ENCODE measurements at regions not wholly inside any gene's neighbourhood (a gene's known extent, or its start where the extent isn't known, plus 50 kb on each side); places are given as distances from the start of the nearest gene placed in this dataset.

DNA sequence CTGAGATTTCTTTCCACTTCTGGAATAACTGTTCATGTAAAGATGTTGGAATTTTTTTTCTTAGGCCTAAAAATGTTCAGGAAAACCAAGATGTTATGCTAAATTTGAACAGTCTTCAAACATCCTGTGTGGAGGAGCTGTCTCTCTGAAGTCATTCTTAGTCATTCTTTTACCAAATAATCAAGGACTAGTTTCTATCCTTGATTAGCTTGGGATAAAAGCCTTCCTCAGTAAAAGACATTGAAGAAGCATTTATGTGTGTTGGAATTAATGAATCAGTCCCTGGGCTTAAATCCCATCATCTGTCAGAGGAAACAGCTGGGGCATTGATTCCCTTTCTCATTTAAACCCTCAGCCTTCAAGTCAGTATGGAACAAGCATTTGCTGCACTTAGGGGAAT lies 300.1 kb upstream of the NXPH2 start:
- Histone ChIP-seq H3K9me3 (ENCODE audit: control extremely low read depth in 1 of 5, control insufficient read depth in 4 of 5, insufficient read depth in 2 of 5, low read depth in 1 of 5, low read length in 4 of 5) (no peaks in the 10 kb centered on the region), H3K4me1 (ENCODE audit: control extremely low read depth in 1 of 4, control insufficient read depth in 4 of 4, insufficient read depth in 4 of 4, low read length in 3 of 4) (no peaks in the 10 kb centered on the region), H3K27ac (ENCODE audit: insufficient read depth in 1 of 2, low read depth in 1 of 2, low read length in 2 of 2, poor library complexity in 1 of 2, severe bottlenecking in 2 of 2) (no peak overlapping the region), H3K4me3 (ENCODE audit: control insufficient read depth in 1 of 7, extremely low read depth in 1 of 7, insufficient read depth in 4 of 7, low read depth in 2 of 7, low read length in 6 of 7) (no peak overlapping the region), H3K36me3 (ENCODE audit: control insufficient read depth in 4 of 4, insufficient read depth in 4 of 4, low read length in 3 of 4) (no peaks in the 10 kb centered on the region), H3K27me3 (replicated peaks in 2 of 5; ENCODE audit: control insufficient read depth in 4 of 5, insufficient read depth in 5 of 5, low read length in 4 of 5) (no peaks in the 10 kb centered on the region)
- no peak for DNase-seq
- ChIA-PET POLR2A (no interaction called here), CTCF (no interaction called here)

DNA sequence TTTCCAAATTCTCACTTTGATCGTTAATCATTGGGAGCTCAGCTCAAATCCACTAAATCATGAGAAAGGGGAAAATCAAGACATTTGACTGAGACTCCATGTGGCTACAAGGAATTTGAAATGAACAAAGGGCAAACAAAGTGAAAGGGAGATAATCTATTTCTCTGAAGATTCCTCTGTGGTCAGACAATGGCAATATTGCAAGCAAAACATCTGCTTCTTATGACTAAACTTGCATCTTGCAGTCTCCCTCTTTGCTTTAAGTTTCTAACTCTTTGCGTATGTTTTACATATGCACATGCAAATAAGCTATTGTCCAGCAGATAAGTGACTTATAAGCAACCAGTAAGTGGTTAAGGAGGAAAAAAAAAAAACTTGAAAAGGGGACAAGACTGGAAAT lies 299.1 kb upstream of the NXPH2 start:
- Histone ChIP-seq H3K4me1 (ENCODE audit: control extremely low read depth in 1 of 4, control insufficient read depth in 4 of 4, insufficient read depth in 4 of 4, low read length in 3 of 4) (no peaks in the 10 kb centered on the region), H3K27me3 (replicated peaks in 2 of 5; ENCODE audit: control insufficient read depth in 4 of 5, insufficient read depth in 5 of 5, low read length in 4 of 5) (no peaks in the 10 kb centered on the region), H3K36me3 (ENCODE audit: control insufficient read depth in 4 of 4, insufficient read depth in 4 of 4, low read length in 3 of 4) (no peaks in the 10 kb centered on the region), H3K27ac (ENCODE audit: insufficient read depth in 1 of 2, low read depth in 1 of 2, low read length in 2 of 2, poor library complexity in 1 of 2, severe bottlenecking in 2 of 2) (no peak overlapping the region), H3K4me3 (ENCODE audit: control insufficient read depth in 1 of 7, extremely low read depth in 1 of 7, insufficient read depth in 4 of 7, low read depth in 2 of 7, low read length in 6 of 7) (no peak overlapping the region), H3K9me3 (ENCODE audit: control extremely low read depth in 1 of 5, control insufficient read depth in 4 of 5, insufficient read depth in 2 of 5, low read depth in 1 of 5, low read length in 4 of 5) (no peaks in the 10 kb centered on the region)
- no peak for DNase-seq
- ChIA-PET CTCF (no interaction called here), POLR2A (no interaction called here)
- 90% methylated on average over 2 of the region's 2 CpGs for WGBS (ENCODE audit: insufficient coverage)

DNA sequence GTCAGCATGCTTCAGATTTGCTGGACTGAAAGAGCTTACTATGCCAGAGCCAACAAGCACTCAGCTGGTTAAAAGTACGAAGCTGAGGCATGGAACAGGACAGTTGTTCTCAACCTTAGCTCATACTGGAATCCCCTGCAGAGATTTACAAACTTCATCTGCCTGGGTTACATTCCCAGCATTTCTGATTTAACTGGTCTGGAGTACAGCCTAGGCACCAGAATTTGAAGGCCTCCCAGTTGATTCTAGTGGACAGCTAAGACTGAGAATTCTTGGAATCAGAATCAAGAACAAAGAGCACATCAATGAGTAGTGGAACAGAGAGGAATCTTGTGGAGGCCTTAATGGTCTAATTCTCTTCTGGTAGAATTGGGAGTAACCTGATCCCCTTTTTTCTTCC lies 298.2 kb upstream of the NXPH2 start:
- ChIA-PET POLR2A (no interaction called here), CTCF (no interaction called here)
- no peak for DNase-seq
- Histone ChIP-seq H3K36me3 (ENCODE audit: control insufficient read depth in 4 of 4, insufficient read depth in 4 of 4, low read length in 3 of 4) (no peaks in the 10 kb centered on the region), H3K4me1 (ENCODE audit: control extremely low read depth in 1 of 4, control insufficient read depth in 4 of 4, insufficient read depth in 4 of 4, low read length in 3 of 4) (no peaks in the 10 kb centered on the region), H3K4me3 (ENCODE audit: control insufficient read depth in 1 of 7, extremely low read depth in 1 of 7, insufficient read depth in 4 of 7, low read depth in 2 of 7, low read length in 6 of 7) (no peak overlapping the region), H3K9me3 (ENCODE audit: control extremely low read depth in 1 of 5, control insufficient read depth in 4 of 5, insufficient read depth in 2 of 5, low read depth in 1 of 5, low read length in 4 of 5) (no peaks in the 10 kb centered on the region), H3K27ac (ENCODE audit: insufficient read depth in 1 of 2, low read depth in 1 of 2, low read length in 2 of 2, poor library complexity in 1 of 2, severe bottlenecking in 2 of 2) (no peak overlapping the region), H3K27me3 (replicated peaks in 2 of 5; ENCODE audit: control insufficient read depth in 4 of 5, insufficient read depth in 5 of 5, low read length in 4 of 5) (no peaks in the 10 kb centered on the region)
- WGBS (ENCODE audit: insufficient coverage): 100% methylated on average over 1 of the region's 1 CpG

DNA sequence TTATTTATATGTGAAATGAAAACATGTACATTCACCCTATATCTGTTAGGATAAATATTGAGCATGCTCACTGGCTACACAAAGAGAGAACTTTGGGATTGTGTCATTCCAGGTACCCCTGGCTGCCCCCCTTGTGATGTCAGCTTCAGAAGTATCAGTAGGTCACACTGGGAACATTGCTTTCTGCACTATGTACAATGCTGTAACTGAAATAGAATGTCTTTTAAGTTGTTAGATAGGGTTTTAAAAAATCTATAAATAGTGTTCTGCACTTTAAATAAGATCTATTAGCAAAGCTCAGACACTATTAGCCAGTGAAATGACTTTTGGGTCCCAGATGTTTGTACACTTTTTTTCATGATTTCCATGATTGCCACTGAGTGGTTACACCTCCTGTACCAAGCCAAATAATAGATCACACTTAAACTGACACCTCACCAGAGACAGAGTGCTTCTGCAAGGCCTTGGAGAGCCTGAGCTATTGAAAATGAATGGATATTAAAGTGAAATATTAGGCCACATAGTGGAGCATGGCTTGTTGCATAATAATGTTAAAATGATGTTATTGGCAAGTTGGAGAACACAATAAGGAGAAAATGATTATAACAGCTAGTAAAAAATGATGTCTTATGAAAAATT lies 297.0 kb upstream of the NXPH2 start:
- CTCF ChIA-PET: no interaction called here
- no peak overlapping the region for H3K27ac ChIP-seq (ENCODE audit: insufficient read depth in 1 of 2, low read depth in 1 of 2, low read length in 2 of 2, poor library complexity in 1 of 2, severe bottlenecking in 2 of 2)
- no peaks in the 10 kb centered on the region for H3K27me3 ChIP-seq (replicated peaks in 2 of 5; ENCODE audit: control insufficient read depth in 4 of 5, insufficient read depth in 5 of 5, low read length in 4 of 5)
- H3K36me3 ChIP-seq (ENCODE audit: control insufficient read depth in 4 of 4, insufficient read depth in 4 of 4, low read length in 3 of 4): no peaks in the 10 kb centered on the region
- no peak for DNase-seq
- H3K4me1 ChIP-seq (ENCODE audit: control extremely low read depth in 1 of 4, control insufficient read depth in 4 of 4, insufficient read depth in 4 of 4, low read length in 3 of 4): no peaks in the 10 kb centered on the region
- no peaks in the 10 kb centered on the region for H3K9me3 ChIP-seq (ENCODE audit: control extremely low read depth in 1 of 5, control insufficient read depth in 4 of 5, insufficient read depth in 2 of 5, low read depth in 1 of 5, low read length in 4 of 5)
- POLR2A ChIA-PET: no interaction called here
- H3K4me3 ChIP-seq (ENCODE audit: control insufficient read depth in 1 of 7, extremely low read depth in 1 of 7, insufficient read depth in 4 of 7, low read depth in 2 of 7, low read length in 6 of 7): no peak overlapping the region

DNA sequence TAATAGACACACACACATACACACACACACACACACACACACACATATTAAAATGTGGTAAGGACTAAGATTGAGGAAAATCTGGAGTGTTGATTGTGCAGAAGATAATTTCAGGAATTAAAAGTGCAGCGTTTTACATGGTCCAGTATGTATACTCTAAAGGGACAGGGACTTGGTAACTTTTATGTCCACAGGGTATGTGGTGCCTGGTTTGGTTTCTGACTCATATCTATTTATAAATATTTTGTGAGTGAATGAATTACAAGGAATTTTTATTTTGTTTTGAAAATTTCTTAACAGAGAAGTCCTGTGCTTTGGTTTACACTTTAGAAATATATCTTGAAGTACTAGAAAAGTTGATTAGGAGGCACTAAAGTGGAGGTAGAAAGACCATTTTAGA lies 287.7 kb upstream of the NXPH2 start:
- no peaks in the 10 kb centered on the region for H3K27me3 ChIP-seq (replicated peaks in 2 of 5; ENCODE audit: control insufficient read depth in 4 of 5, insufficient read depth in 5 of 5, low read length in 4 of 5)
- POLR2A ChIA-PET: no interaction called here
- no CpG with 5 or more reads among the region's 1 CpG for WGBS (ENCODE audit: insufficient coverage)
- DNase-seq: no peak
- CTCF ChIA-PET: no interaction called here
- H3K36me3 ChIP-seq (ENCODE audit: control insufficient read depth in 4 of 4, insufficient read depth in 4 of 4, low read length in 3 of 4): no peaks in the 10 kb centered on the region
- no peak overlapping the region for H3K27ac ChIP-seq (ENCODE audit: insufficient read depth in 1 of 2, low read depth in 1 of 2, low read length in 2 of 2, poor library complexity in 1 of 2, severe bottlenecking in 2 of 2)
- no peaks in the 10 kb centered on the region for H3K4me1 ChIP-seq (ENCODE audit: control extremely low read depth in 1 of 4, control insufficient read depth in 4 of 4, insufficient read depth in 4 of 4, low read length in 3 of 4)
- no peak overlapping the region for H3K4me3 ChIP-seq (ENCODE audit: control insufficient read depth in 1 of 7, extremely low read depth in 1 of 7, insufficient read depth in 4 of 7, low read depth in 2 of 7, low read length in 6 of 7)
- no peaks in the 10 kb centered on the region for H3K9me3 ChIP-seq (ENCODE audit: control extremely low read depth in 1 of 5, control insufficient read depth in 4 of 5, insufficient read depth in 2 of 5, low read depth in 1 of 5, low read length in 4 of 5)

DNA sequence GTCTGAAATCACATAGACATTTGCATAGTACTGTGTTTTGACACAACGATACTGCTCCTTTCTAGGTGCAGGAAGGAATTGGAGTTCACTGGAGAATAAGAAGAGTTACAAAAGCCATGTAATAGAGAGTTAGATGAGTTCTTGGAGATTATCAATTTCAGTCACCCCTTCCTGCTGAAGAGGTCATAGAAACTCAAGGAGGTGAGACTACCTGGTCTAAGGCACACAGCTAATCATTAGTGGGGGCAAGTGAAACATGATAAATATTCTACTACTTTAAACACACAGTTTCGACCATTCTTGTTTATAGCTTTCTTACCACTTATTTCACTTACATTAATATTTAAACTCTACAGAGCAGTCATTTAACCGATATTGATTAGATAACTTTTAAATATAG lies 286.9 kb upstream of the NXPH2 start:
- CTCF ChIA-PET: interaction anchor here (1.3 kb wide), 1 partner anchor 13 kb away, joined by 3 read pairs; no protein-coding TSS in a partner anchor
- POLR2A ChIA-PET: no interaction called here
- no CpG with 5 or more reads among the region's 3 CpGs for WGBS (ENCODE audit: insufficient coverage)

DNA sequence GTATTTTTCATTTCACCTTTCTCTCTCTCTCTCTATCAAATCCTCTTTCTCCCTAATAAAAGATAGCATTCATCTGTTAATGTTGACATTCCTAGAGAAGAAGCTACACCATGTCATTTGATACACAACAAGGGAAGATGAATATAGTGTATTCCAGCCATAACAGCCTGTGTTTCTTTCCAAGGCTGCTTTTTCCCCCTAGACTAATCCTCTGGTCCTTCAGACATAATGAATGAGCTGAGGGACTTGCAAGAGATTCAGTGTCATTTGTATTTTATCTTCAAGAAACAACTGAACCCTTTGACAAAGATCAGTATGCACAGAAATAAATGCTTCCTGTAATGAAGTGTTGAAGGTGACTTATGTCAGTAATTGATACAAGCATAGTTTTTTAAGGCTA lies 284.0 kb upstream of the NXPH2 start:
- H3K4me3 ChIP-seq (ENCODE audit: control insufficient read depth in 1 of 7, extremely low read depth in 1 of 7, insufficient read depth in 4 of 7, low read depth in 2 of 7, low read length in 6 of 7): no peak overlapping the region
- no peaks in the 10 kb centered on the region for H3K36me3 ChIP-seq (ENCODE audit: control insufficient read depth in 4 of 4, insufficient read depth in 4 of 4, low read length in 3 of 4)
- CTCF ChIA-PET: no interaction called here
- H3K4me1 ChIP-seq (ENCODE audit: control extremely low read depth in 1 of 4, control insufficient read depth in 4 of 4, insufficient read depth in 4 of 4, low read length in 3 of 4): no peaks in the 10 kb centered on the region
- no peaks in the 10 kb centered on the region for H3K9me3 ChIP-seq (ENCODE audit: control extremely low read depth in 1 of 5, control insufficient read depth in 4 of 5, insufficient read depth in 2 of 5, low read depth in 1 of 5, low read length in 4 of 5)
- no peak for DNase-seq
- no peaks in the 10 kb centered on the region for H3K27me3 ChIP-seq (replicated peaks in 2 of 5; ENCODE audit: control insufficient read depth in 4 of 5, insufficient read depth in 5 of 5, low read length in 4 of 5)
- POLR2A ChIA-PET: no interaction called here
- H3K27ac ChIP-seq (ENCODE audit: insufficient read depth in 1 of 2, low read depth in 1 of 2, low read length in 2 of 2, poor library complexity in 1 of 2, severe bottlenecking in 2 of 2): no peak overlapping the region

More for the DNA sequence above, 286.9 kb upstream of the NXPH2 start:
- H3K4me3 ChIP-seq (ENCODE audit: control insufficient read depth in 1 of 7, extremely low read depth in 1 of 7, insufficient read depth in 4 of 7, low read depth in 2 of 7, low read length in 6 of 7): no peak overlapping the region
- no peak overlapping the region for H3K27ac ChIP-seq (ENCODE audit: insufficient read depth in 1 of 2, low read depth in 1 of 2, low read length in 2 of 2, poor library complexity in 1 of 2, severe bottlenecking in 2 of 2)
- DNase-seq: no peak
- H3K9me3 ChIP-seq (ENCODE audit: control extremely low read depth in 1 of 5, control insufficient read depth in 4 of 5, insufficient read depth in 2 of 5, low read depth in 1 of 5, low read length in 4 of 5): no peaks in the 10 kb centered on the region
- no peaks in the 10 kb centered on the region for H3K36me3 ChIP-seq (ENCODE audit: control insufficient read depth in 4 of 4, insufficient read depth in 4 of 4, low read length in 3 of 4)
- H3K27me3 ChIP-seq (replicated peaks in 2 of 5; ENCODE audit: control insufficient read depth in 4 of 5, insufficient read depth in 5 of 5, low read length in 4 of 5): no peaks in the 10 kb centered on the region
- no peaks in the 10 kb centered on the region for H3K4me1 ChIP-seq (ENCODE audit: control extremely low read depth in 1 of 4, control insufficient read depth in 4 of 4, insufficient read depth in 4 of 4, low read length in 3 of 4)
